ENCODE measurements at regions not wholly inside any gene's neighbourhood (a gene's known extent, or its start where the extent isn't known, plus 50 kb on each side); places are given as distances from the start of the nearest gene placed in this dataset.

DNA sequence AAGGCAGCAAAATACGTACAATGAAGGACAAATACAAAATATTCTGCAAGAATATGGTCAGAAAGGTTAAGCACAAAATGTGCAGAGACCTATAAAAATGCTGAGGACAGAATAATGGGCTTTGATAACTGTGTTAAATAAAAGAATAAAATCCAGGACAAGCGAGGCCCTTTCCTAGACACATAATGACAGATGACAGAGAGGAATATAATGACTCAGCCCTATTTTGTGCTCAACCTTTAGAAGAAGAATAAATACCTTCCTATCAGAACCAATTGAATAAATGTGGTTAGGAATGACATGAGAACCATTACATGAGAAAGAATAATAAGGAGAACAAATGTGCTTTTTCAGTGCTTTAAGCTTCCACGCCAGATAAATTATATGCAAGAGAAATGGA lies 178.0 kb downstream of the TEX13C start:
- intact Hi-C loops (cut with micrococcal nuclease; ENCODE audit: unreplicated experiment) = no loop called here
- no peak for DNase-seq
- CTCF ChIA-PET = no interaction called here
- Mint-ChIP-seq H3K4me3 (ENCODE audit: low read depth, unreplicated experiment) (no peak overlapping the region), H3K4me1 (ENCODE audit: low read depth, unreplicated experiment) (no peaks in the 10 kb centered on the region), H3K27ac (ENCODE audit: unreplicated experiment) (no peak overlapping the region), H3K9me3 (ENCODE audit: low read depth, unreplicated experiment) (peaks cover 14% of the 10 kb centered on the region), H3K27me3 (ENCODE audit: unreplicated experiment) (no peaks in the 10 kb centered on the region), H3K36me3 (ENCODE audit: insufficient read depth, unreplicated experiment) (no peaks in the 10 kb centered on the region)
- TF ChIP-seq, protein P1, sequence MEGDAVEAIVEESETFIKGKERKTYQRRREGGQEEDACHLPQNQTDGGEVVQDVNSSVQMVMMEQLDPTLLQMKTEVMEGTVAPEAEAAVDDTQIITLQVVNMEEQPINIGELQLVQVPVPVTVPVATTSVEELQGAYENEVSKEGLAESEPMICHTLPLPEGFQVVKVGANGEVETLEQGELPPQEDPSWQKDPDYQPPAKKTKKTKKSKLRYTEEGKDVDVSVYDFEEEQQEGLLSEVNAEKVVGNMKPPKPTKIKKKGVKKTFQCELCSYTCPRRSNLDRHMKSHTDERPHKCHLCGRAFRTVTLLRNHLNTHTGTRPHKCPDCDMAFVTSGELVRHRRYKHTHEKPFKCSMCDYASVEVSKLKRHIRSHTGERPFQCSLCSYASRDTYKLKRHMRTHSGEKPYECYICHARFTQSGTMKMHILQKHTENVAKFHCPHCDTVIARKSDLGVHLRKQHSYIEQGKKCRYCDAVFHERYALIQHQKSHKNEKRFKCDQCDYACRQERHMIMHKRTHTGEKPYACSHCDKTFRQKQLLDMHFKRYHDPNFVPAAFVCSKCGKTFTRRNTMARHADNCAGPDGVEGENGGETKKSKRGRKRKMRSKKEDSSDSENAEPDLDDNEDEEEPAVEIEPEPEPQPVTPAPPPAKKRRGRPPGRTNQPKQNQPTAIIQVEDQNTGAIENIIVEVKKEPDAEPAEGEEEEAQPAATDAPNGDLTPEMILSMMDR (IDR thresholded peaks at IDR 0.05; ENCODE audit: unreplicated experiment) = no peak
- no TSS peak for BruUV-seq (replicated peaks)

DNA sequence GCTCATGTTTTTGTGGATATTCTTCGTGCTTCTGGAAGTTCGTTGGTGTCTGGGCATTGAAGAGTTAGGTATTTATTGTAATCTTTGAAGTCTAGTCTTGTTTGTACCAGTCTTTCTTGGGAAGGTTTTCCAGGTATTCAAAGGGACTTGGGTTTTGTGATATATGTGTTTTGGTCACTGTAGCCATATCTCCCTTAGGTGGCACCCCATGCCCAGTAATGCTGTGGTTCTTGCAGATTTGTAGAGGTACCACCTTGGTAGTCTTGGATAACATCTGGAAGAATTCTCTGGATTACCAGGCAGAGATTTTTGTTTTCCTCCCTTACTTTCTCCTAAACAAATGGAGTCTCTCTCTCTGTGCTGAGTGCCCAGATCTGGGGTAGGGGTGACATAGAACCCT lies 184.1 kb downstream of the TEX13C start:
- Mint-ChIP-seq H3K36me3 (ENCODE audit: insufficient read depth, unreplicated experiment) (no peaks in the 10 kb centered on the region), H3K9me3 (ENCODE audit: low read depth, unreplicated experiment) (peaks cover 14% of the 10 kb centered on the region), H3K4me3 (ENCODE audit: low read depth, unreplicated experiment) (no peak overlapping the region), H3K27ac (ENCODE audit: unreplicated experiment) (no peak overlapping the region), H3K4me1 (ENCODE audit: low read depth, unreplicated experiment) (no peaks in the 10 kb centered on the region), H3K27me3 (ENCODE audit: unreplicated experiment) (no peaks in the 10 kb centered on the region)
- no TSS peak for BruUV-seq (replicated peaks)
- no peak for DNase-seq
- TF ChIP-seq, protein P1 (IDR thresholded peaks at IDR 0.05; ENCODE audit: unreplicated experiment) = no peak
- intact Hi-C loops (cut with micrococcal nuclease; ENCODE audit: unreplicated experiment) = no loop called here
- CTCF ChIA-PET = no interaction called here

DNA sequence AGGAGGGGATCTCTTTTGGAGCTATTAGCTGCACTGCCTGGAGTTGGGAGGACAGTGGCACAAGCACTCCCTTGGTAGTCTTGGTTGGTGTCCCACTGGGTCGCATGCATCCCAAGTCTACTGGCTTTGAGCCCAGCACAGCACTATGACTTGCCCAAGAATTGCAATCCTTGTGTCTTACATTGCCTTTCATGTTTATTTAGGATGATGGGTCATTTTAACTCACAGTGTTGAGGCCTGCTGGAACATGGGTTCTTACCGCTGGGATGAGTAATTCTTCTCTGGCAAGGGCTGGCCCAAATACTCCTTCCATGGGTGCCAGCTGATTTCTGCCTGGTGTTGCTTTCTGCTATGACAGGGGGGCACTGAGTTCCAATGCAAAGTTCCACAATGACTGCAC lies 185.5 kb downstream of the TEX13C start:
- Mint-ChIP-seq H3K27me3 (ENCODE audit: unreplicated experiment) (no peaks in the 10 kb centered on the region), H3K36me3 (ENCODE audit: insufficient read depth, unreplicated experiment) (no peaks in the 10 kb centered on the region), H3K4me3 (ENCODE audit: low read depth, unreplicated experiment) (no peak overlapping the region), H3K9me3 (ENCODE audit: low read depth, unreplicated experiment) (peaks cover 14% of the 10 kb centered on the region), H3K27ac (ENCODE audit: unreplicated experiment) (no peak overlapping the region), H3K4me1 (ENCODE audit: low read depth, unreplicated experiment) (no peaks in the 10 kb centered on the region)
- no peak for DNase-seq
- BruUV-seq (replicated peaks) = no TSS peak
- TF ChIP-seq, protein P1 (IDR thresholded peaks at IDR 0.05; ENCODE audit: unreplicated experiment) = no peak
- intact Hi-C loops (cut with micrococcal nuclease; ENCODE audit: unreplicated experiment) = no loop called here
- CTCF ChIA-PET = no interaction called here

DNA sequence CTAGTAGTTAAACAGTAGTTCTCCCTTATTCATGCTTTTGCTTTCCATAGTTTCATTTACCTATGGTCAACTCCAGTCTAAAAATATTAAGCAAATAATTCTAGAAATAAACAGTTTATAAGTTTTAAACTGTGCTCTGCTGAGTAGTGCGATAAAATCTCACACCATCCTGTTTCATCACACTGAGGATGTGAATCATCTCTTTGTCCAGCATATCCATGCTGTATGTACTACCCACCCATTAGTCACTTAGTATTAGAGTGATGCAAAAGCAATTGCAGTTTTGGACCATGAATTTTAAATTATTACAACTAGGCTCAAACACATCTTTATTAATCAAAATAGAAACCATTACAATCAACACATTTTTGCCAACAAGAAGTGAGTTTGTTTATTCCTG lies 187.4 kb downstream of the TEX13C start:
- CTCF ChIA-PET = no interaction called here
- H3K4me3 Mint-ChIP-seq (ENCODE audit: low read depth, unreplicated experiment) = no peak overlapping the region
- no peaks in the 10 kb centered on the region for H3K4me1 Mint-ChIP-seq (ENCODE audit: low read depth, unreplicated experiment)
- peaks cover 9% of the 10 kb centered on the region for H3K9me3 Mint-ChIP-seq (ENCODE audit: low read depth, unreplicated experiment)
- no peaks in the 10 kb centered on the region for H3K36me3 Mint-ChIP-seq (ENCODE audit: insufficient read depth, unreplicated experiment)
- TF ChIP-seq, protein P1 (IDR thresholded peaks at IDR 0.05; ENCODE audit: unreplicated experiment) = no peak
- DNase-seq = no peak
- no peak overlapping the region for H3K27ac Mint-ChIP-seq (ENCODE audit: unreplicated experiment)
- intact Hi-C loops (cut with micrococcal nuclease; ENCODE audit: unreplicated experiment) = no loop called here
- no peaks in the 10 kb centered on the region for H3K27me3 Mint-ChIP-seq (ENCODE audit: unreplicated experiment)
- BruUV-seq (replicated peaks) = no TSS peak

DNA sequence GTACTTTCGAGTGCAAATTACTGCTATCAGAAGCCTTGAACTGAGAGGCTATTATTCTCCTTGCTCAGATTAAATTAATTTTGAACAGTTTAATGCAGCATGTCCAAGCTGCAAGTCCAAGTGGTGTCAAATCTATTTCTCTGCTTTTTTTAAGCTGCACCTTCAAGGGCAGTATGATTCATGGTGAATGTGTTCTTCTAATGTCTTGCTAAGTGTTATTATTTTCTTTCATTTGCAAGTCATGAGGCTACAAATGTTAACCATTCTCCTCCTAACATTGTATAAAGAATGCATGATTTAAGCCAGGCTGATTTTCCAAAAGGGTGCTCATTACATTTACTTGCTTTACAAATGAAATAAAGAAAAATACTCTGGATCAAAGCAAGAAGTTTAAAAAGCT lies 200.4 kb downstream of the TEX13C start:
- Mint-ChIP-seq H3K27me3 (ENCODE audit: unreplicated experiment) (no peaks in the 10 kb centered on the region), H3K9me3 (ENCODE audit: low read depth, unreplicated experiment) (peaks cover 14% of the 10 kb centered on the region), H3K36me3 (ENCODE audit: insufficient read depth, unreplicated experiment) (no peaks in the 10 kb centered on the region), H3K27ac (ENCODE audit: unreplicated experiment) (no peak overlapping the region), H3K4me3 (ENCODE audit: low read depth, unreplicated experiment) (no peak overlapping the region), H3K4me1 (ENCODE audit: low read depth, unreplicated experiment) (no peaks in the 10 kb centered on the region)
- no peak for DNase-seq
- CTCF ChIA-PET = no interaction called here
- intact Hi-C loops (cut with micrococcal nuclease; ENCODE audit: unreplicated experiment) = no loop called here
- TF ChIP-seq, protein P1 (IDR thresholded peaks at IDR 0.05; ENCODE audit: unreplicated experiment) = no peak
- no TSS peak for BruUV-seq (replicated peaks)
